GM13976 (cell line): ENCODE measurements at regions not wholly inside any gene's neighbourhood (a gene's known extent, or its start where the extent isn't known, plus 50 kb on each side); places are given as distances from the start of the nearest gene placed in this dataset.

Source experiments
- DNase-seq: peaks from one replicate; pipeline ENCODE4 v3.0.0; 2012; ENCODE audit warnings: low spot score
- in situ Hi-C: fragments of 300-500 bp; cut with MboI; formaldehyde crosslinking; loops from one replicate; pipeline ENCODE4 v1.12.0; 2022; ENCODE audit warnings: low sequenced_read_pairs, mixed read lengths, inconsistent platforms; ENCODE audit not compliant: unreplicated experiment
- TF ChIP-seq, protein P1 (sequence below): IDR thresholded peaks from 2 replicates; pipeline ENCODE4 v1.5.1; 2012; ENCODE audit warnings: borderline replicate concordance, mild to moderate bottlenecking; ENCODE audit not compliant: insufficient read depth; ENCODE audit errors: extremely low read depth, missing control alignments, control extremely low read depth

DNA sequence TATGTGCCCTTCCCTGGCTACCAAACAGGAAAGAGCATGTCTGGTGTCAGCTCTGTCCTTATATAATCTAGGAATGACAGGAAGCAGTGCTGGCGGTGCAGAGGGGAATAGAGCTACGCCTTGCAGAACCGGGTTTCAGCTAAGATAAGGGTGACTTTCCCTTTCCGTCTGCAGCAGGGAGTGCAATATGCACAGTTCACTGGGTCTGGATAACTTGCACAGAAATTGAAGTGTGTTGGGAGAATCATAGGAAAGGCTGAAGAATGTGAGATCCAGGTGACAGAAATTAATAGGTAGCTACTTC is 90.0 kb upstream of the TSHZ3 start:
- in situ Hi-C loops: no loop called here
- no peak for DNase-seq
- TF ChIP-seq, protein P1, sequence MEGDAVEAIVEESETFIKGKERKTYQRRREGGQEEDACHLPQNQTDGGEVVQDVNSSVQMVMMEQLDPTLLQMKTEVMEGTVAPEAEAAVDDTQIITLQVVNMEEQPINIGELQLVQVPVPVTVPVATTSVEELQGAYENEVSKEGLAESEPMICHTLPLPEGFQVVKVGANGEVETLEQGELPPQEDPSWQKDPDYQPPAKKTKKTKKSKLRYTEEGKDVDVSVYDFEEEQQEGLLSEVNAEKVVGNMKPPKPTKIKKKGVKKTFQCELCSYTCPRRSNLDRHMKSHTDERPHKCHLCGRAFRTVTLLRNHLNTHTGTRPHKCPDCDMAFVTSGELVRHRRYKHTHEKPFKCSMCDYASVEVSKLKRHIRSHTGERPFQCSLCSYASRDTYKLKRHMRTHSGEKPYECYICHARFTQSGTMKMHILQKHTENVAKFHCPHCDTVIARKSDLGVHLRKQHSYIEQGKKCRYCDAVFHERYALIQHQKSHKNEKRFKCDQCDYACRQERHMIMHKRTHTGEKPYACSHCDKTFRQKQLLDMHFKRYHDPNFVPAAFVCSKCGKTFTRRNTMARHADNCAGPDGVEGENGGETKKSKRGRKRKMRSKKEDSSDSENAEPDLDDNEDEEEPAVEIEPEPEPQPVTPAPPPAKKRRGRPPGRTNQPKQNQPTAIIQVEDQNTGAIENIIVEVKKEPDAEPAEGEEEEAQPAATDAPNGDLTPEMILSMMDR: no peak

DNA sequence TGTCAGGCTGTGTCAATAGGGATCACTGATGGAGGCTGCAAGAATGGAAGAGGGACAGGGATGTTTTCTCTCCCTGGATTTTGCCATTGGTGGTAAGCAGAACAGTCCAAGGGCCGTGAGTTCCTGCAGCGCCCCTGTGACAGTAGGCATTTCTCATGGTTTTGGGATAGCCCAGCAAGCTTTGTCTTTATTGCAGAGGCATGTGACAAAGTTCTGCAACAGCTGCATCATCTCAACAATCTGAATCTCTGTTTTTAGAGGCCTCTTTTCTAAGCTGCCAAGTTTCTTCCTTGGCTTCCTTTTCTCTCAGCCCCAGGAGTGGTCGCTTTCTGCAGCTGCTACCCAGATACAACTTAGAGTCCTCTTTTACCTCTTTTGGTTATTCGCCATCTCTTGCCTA is 95.7 kb upstream of the TSHZ3 start:
- in situ Hi-C loops: no loop called here
- TF ChIP-seq, protein P1: no peak
- no peak for DNase-seq

DNA sequence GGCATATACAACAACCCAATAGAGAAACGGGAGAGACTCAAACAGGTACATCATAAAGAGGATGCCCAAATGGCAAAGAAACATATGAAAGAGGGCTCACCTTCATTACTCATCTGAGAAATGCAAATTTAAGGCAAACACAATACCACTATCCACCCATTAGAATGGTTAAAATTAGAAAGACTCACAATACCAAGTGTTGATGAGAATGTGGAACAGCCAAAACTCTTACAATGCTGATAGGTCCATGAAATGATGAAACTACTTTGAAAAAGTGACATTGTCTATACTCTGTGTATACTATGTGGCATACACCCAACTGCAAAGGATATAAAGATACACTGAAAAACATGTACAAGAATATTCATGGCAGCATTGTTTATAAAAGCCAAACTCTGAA is 96.2 kb upstream of the TSHZ3 start:
- no peak for DNase-seq
- TF ChIP-seq, protein P1: no peak
- in situ Hi-C loops: no loop called here

DNA sequence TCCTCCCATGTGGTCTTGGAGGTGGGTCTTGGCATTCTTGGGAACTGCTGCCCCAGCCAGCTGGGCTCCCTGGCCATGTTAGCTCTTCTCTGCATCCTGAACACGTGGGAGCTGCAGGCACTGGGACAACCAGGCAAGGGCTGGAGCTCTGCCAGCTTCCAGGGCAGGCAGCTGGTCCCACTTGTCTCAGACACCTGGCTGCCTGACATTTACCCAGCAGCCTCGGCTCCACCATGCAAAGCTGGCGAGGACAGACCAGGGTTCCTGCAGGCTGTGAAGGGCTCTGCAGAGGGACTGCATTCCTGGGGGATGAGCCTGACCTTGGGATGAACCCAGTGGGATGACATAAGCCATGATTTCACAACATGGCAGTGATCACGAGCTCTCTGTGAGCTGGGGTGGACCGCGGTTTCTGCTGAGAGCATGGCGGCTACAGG is 99.0 kb upstream of the TSHZ3 start:
- in situ Hi-C loops: no loop called here
- no peak for DNase-seq
- TF ChIP-seq, protein P1: no peak

DNA sequence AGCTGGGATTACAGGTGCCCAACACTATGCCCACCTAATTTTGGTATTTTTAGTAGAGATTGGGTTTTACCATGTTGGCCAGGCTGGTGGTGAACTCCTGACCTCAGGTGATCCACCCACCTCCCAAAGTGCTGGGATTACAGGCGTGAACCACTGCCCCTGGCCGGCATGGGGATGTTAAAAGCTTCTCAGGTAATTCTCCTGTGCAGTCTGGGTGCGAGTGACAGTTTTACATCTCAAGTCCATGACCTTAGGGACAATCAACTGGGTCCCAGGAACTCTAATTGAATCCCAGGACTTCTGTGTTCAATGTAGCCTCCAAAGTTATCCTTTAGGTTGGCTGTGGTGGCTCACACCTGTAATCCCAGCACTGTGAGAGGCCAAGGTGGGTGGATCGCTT is 100.1 kb upstream of the TSHZ3 start:
- no peak for DNase-seq
- TF ChIP-seq, protein P1: no peak
- in situ Hi-C loops: no loop called here

DNA sequence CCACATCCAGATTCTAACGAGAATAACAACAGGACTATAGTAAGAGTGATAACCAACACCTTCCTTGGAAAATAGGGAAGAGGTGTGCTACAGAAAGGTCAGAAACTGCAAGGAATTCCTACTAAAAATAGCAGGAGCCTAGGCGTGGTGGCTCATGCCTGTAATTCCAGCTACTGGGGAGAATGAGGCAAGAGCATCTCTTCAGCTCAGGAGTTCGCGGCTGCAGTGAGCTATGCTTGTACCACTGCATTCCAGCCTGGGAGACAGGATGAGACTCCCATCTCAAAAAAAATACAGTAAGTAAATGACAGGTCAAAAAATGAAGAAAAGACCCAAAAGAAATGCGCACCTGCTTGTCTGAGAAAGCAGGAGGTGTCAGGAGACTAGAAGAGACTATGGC is 101.5 kb upstream of the TSHZ3 start:
- no peak for DNase-seq
- TF ChIP-seq, protein P1: no peak
- in situ Hi-C loops: no loop called here
